ENCODE measurements at regions not wholly inside any gene's neighbourhood (a gene's known extent, or its start where the extent isn't known, plus 50 kb on each side); places are given as distances from the start of the nearest gene placed in this dataset.

GRCh38 chr11:116567721-116568242 is 205.0 kb downstream of the BUD13 start:
- H4K20me1 ChIP-seq (ENCODE audit: insufficient read depth): no peaks in the 10 kb centered on the region
- no peak overlapping the region for H2AFZ ChIP-seq (ENCODE audit: low read depth, low read length)
- TF ChIP-seq EZH2 (IDR thresholded peaks at IDR 0.05; ENCODE audit: borderline replicate concordance, insufficient read depth, low read length, poor library complexity, severe bottlenecking) (no peak), RAD21 (conservative IDR thresholded peaks at IDR 0.05) (no peak), REST (IDR thresholded peaks at IDR 0.05; ENCODE audit: borderline replicate concordance) (no peak)
- H3F3A ChIP-seq (ENCODE audit: insufficient read depth, low read length, poor library complexity, severe bottlenecking): no peaks in the 10 kb centered on the region
- no peak overlapping the region for H3K9ac ChIP-seq (ENCODE audit: low read length)
- H3K36me3 ChIP-seq (ENCODE audit: insufficient read depth, low read length): no peaks in the 10 kb centered on the region
- H3K27ac ChIP-seq (ENCODE audit: low read length): no peak overlapping the region
- no peaks in the 10 kb centered on the region for H3K27me3 ChIP-seq (ENCODE audit: insufficient read depth, low read depth, low read length)
- H3K9me2 ChIP-seq (ENCODE audit: insufficient read depth, low read length): no peaks in the 10 kb centered on the region
- H3K4me3 ChIP-seq (ENCODE audit: low read length): no peak overlapping the region
- no peak overlapping the region for H3K4me2 ChIP-seq (ENCODE audit: low read length)
- no peaks in the 10 kb centered on the region for H3K9me3 ChIP-seq (ENCODE audit: low read length)
- no peaks in the 10 kb centered on the region for H3K79me2 ChIP-seq (replicated peaks; ENCODE audit: insufficient read depth, low read length)

GRCh38 chr11:116563712-116564047 is 209.1 kb downstream of the BUD13 start:
- Histone ChIP-seq H3K9me3 (ENCODE audit: low read length) (no peaks in the 10 kb centered on the region), H3K36me3 (ENCODE audit: insufficient read depth, low read length) (no peaks in the 10 kb centered on the region), H4K20me1 (ENCODE audit: insufficient read depth) (no peaks in the 10 kb centered on the region), H3K4me2 (ENCODE audit: low read length) (no peak overlapping the region), H3K9me2 (ENCODE audit: insufficient read depth, low read length) (no peaks in the 10 kb centered on the region), H3K27ac (ENCODE audit: low read length) (no peak overlapping the region), H3K27me3 (ENCODE audit: insufficient read depth, low read depth, low read length) (no peaks in the 10 kb centered on the region), H3K4me3 (ENCODE audit: low read length) (no peak overlapping the region), H2AFZ (ENCODE audit: low read depth, low read length) (no peak overlapping the region), H3F3A (ENCODE audit: insufficient read depth, low read length, poor library complexity, severe bottlenecking) (no peaks in the 10 kb centered on the region), H3K9ac (ENCODE audit: low read length) (no peak overlapping the region), H3K79me2 (replicated peaks; ENCODE audit: insufficient read depth, low read length) (no peaks in the 10 kb centered on the region)
- no peak for TF ChIP-seq EP300 (conservative IDR thresholded peaks at IDR 0.05; ENCODE audit: poor library complexity, severe bottlenecking)
- TF ChIP-seq POLR2AphosphoS5 (IDR thresholded peaks at IDR 0.05): no peak
- no peak for TF ChIP-seq MXI1 (conservative IDR thresholded peaks at IDR 0.05; ENCODE audit: poor library complexity, severe bottlenecking)
- no peak for TF ChIP-seq REST (IDR thresholded peaks at IDR 0.05; ENCODE audit: borderline replicate concordance)
- no peak for TF ChIP-seq TAF1 (IDR thresholded peaks at IDR 0.05; ENCODE audit: low read depth)
- TF ChIP-seq RAD21 (conservative IDR thresholded peaks at IDR 0.05): no peak
- TF ChIP-seq CTCF (IDR thresholded peaks at IDR 0.05; ENCODE audit: poor library complexity, severe bottlenecking): no peak
- no peak for TF ChIP-seq SMC3 (conservative IDR thresholded peaks at IDR 0.05; ENCODE audit: poor library complexity)
- TF ChIP-seq EZH2 (IDR thresholded peaks at IDR 0.05; ENCODE audit: borderline replicate concordance, insufficient read depth, low read length, poor library complexity, severe bottlenecking): no peak

All from neural cell (in vitro differentiated cells).